Left lung (tissue), 4 donors: ENCODE measurements at regions not wholly inside any gene's neighbourhood (a gene's known extent, or its start where the extent isn't known, plus 50 kb on each side); places are given as distances from the start of the nearest gene placed in this dataset.

Source experiments
- ATAC-seq: fragments of 200-7000 bp; cut with Tn5 transposase; one replicate; pipeline ENCODE4 v1.9.1; 2020; ENCODE audit warnings: moderate library complexity
- DNase-seq, 4 donors: peaks; one replicate each; pipeline ENCODE4 v3.0.0-alpha.2; 2013 to 2020
- H3K27ac ChIP-seq, 2 donors: fragments of 200-600 bp; sonication (generic) in 1 of 2; one replicate each; pipeline versions ENCODE4 v1.5.0 to v1.8.0; 2020 to 2021
- H3K27me3 ChIP-seq, 2 donors: fragments of 200-600 bp; sonication (generic) in 1 of 2; one replicate each; pipeline versions ENCODE4 v1.5.0 to v1.8.0; 2020 to 2021
- H3K36me3 ChIP-seq, 2 donors: fragments of 200-600 bp; sonication (generic) in 1 of 2; one replicate each; pipeline versions ENCODE4 v1.5.0 to v1.8.0; 2020 to 2021
- H3K4me1 ChIP-seq, 2 donors: fragments of 200-600 bp; one replicate each; pipeline ENCODE4 v1.8.0; 2021
- H3K4me3 ChIP-seq, 2 donors: fragments of 200-600 bp; sonication (generic) in 1 of 2; one replicate each; pipeline versions ENCODE4 v1.5.0 to v1.8.0; 2020 to 2021; ENCODE audit warnings: mild to moderate bottlenecking in 1 of 2
- H3K9me3 ChIP-seq, 2 donors: fragments of 200-600 bp; sonication (generic) in 1 of 2; one replicate each; pipeline versions ENCODE4 v1.5.0 to v1.8.0; 2020 to 2021
- intact Hi-C, 2 donors: fragments of 100-400 bp; cut with DNase I; formaldehyde crosslinking; loops; one replicate each; pipeline versions ENCODE4 v1.11.2 to v1.14.2; 2022
- TF ChIP-seq, protein P1 (sequence below), 2 donors: fragments of 200-600 bp; sonication (generic) in 1 of 2; IDR thresholded peaks; one replicate each; pipeline versions ENCODE4 v1.5.0 to v1.8.0; 2021; ENCODE audit warnings: antibody characterized with exemption in 2 of 2
- donor health status: DM: no; HTN: yes; CAD: no.
- donor health status: DM: no; HTN: no; CAD: no.

DNA sequence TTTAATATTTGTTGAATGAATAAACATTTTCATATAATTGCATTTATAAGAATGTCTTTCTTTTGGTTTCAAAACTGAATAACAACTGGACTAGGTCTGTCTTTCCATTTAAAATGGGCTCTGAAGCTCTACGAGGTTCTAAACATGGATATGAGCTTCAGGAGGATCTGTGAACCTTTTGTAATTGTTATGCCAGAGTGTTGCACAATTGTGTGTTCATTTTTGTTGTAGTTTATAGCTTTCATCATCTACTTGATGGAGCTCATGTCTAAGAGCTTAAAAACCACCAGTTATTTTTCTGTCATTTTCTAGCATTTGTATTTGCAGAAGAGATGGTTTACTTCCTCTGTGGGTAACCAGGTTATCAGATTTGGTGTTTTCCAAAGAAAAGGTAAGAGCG is 265.7 kb upstream of the NPY start:
- no peak for ATAC-seq
- TF ChIP-seq, protein P1, sequence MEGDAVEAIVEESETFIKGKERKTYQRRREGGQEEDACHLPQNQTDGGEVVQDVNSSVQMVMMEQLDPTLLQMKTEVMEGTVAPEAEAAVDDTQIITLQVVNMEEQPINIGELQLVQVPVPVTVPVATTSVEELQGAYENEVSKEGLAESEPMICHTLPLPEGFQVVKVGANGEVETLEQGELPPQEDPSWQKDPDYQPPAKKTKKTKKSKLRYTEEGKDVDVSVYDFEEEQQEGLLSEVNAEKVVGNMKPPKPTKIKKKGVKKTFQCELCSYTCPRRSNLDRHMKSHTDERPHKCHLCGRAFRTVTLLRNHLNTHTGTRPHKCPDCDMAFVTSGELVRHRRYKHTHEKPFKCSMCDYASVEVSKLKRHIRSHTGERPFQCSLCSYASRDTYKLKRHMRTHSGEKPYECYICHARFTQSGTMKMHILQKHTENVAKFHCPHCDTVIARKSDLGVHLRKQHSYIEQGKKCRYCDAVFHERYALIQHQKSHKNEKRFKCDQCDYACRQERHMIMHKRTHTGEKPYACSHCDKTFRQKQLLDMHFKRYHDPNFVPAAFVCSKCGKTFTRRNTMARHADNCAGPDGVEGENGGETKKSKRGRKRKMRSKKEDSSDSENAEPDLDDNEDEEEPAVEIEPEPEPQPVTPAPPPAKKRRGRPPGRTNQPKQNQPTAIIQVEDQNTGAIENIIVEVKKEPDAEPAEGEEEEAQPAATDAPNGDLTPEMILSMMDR (IDR thresholded peaks at IDR 0.05) = no peak
- intact Hi-C loops = no loop called here
- no peaks in the 10 kb centered on the region for H3K27me3 ChIP-seq
- H3K36me3 ChIP-seq = no peaks in the 10 kb centered on the region
- no peaks in the 10 kb centered on the region for H3K4me1 ChIP-seq
- no peak overlapping the region for H3K4me3 ChIP-seq
- peaks cover 0 to 5% of the 10 kb centered on the region in 2 donors for H3K9me3 ChIP-seq
- no peak for DNase-seq
- no peak overlapping the region for H3K27ac ChIP-seq

DNA sequence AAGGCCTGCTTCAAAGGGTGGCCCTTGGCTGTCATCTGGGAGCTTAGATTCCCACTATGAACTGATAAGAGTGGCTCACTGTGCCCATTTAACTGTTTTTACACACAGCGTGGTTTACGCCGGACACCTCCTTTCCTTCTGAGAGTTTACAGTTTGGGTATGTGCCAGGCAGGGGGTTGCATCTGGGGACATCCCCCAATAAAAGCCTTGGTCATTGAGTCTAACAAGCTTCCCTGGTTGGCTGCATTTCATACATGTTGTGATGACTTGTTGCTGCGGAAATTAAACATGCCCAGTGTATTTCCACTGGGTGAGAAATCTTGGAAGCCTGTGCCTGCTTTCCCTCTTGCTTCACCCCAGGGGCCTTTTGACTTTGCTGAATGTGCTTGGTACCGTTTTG is 264.1 kb upstream of the NPY start:
- H3K4me3 ChIP-seq = no peak overlapping the region
- TF ChIP-seq, protein P1 (IDR thresholded peaks at IDR 0.05) = no peak
- no peaks in the 10 kb centered on the region for H3K4me1 ChIP-seq
- no peaks in the 10 kb centered on the region for H3K36me3 ChIP-seq
- no peak overlapping the region for H3K27ac ChIP-seq
- intact Hi-C loops = no loop called here
- no peaks in the 10 kb centered on the region for H3K9me3 ChIP-seq
- no peaks in the 10 kb centered on the region for H3K27me3 ChIP-seq
- DNase-seq (no peak), ATAC-seq (no peak)

- ATAC-seq = no peak
- Histone ChIP-seq H3K27me3 (no peaks in the 10 kb centered on the region), H3K27ac (no peak overlapping the region), H3K4me1 (no peaks in the 10 kb centered on the region), H3K9me3 (no peaks in the 10 kb centered on the region), H3K4me3 (no peak overlapping the region), H3K36me3 (no peaks in the 10 kb centered on the region)
- no peak for DNase-seq
- TF ChIP-seq, protein P1 (IDR thresholded peaks at IDR 0.05) = no peak
- intact Hi-C loops = no loop called here
Measured at GRCh38 chr7:24024276-24025068, 259.5 kb upstream of the NPY start.

DNA sequence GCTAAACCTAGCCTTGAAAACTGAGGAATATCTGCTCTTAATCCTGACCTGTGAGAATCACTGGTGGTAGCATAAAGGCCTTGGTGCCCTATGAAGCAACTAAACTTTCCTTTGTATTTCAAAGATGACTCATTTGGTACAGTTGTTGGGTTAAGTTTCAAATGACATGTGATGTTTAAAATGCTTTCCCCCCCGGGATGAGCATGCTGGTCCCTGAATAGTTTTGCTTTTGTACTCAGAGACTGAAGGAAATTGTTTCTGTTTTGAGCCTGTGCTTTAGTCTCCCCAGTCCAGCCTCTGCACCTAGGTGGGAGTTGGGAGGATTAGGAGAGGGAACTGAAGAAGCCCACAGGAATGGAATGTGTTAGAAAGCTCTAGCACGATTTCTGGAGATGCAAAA is 258.9 kb upstream of the NPY start:
- Histone ChIP-seq H3K27ac (no peak overlapping the region), H3K4me3 (no peak overlapping the region), H3K27me3 (no peaks in the 10 kb centered on the region), H3K9me3 (no peaks in the 10 kb centered on the region), H3K36me3 (no peaks in the 10 kb centered on the region), H3K4me1 (no peaks in the 10 kb centered on the region)
- TF ChIP-seq, protein P1 (IDR thresholded peaks at IDR 0.05) = no peak
- intact Hi-C loops = no loop called here
- DNase-seq (no peak), ATAC-seq (no peak)

DNA sequence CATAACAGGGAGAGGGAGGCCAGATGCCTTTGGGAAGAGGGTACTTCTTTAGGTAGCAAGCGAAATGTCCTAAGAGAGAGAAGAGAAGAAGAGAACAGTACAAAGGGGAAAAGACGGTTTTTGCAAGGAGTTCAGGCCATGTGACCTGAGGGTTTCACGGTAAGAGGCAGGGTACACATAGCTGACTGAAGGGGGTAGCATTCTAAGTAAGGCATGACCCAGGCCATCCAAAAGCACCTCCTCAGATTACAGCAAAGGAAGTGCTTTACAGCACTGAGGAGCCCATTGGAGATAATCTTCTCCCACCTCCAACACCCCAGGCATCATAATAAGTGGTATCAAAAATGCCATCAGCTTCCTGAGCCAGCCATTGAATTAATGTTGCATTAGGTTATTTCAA is 258.2 kb upstream of the NPY start:
- TF ChIP-seq, protein P1 (IDR thresholded peaks at IDR 0.05) = no peak
- Histone ChIP-seq H3K27me3 (no peaks in the 10 kb centered on the region), H3K4me3 (no peak overlapping the region), H3K9me3 (no peaks in the 10 kb centered on the region), H3K27ac (no peak overlapping the region), H3K36me3 (no peaks in the 10 kb centered on the region), H3K4me1 (no peaks in the 10 kb centered on the region)
- ATAC-seq (no peak), DNase-seq (no peak)
- intact Hi-C loops = no loop called here
